ENCODE measurements at regions not wholly inside any gene's neighbourhood (a gene's known extent, or its start where the extent isn't known, plus 50 kb on each side); places are given as distances from the start of the nearest gene placed in this dataset.

DNA sequence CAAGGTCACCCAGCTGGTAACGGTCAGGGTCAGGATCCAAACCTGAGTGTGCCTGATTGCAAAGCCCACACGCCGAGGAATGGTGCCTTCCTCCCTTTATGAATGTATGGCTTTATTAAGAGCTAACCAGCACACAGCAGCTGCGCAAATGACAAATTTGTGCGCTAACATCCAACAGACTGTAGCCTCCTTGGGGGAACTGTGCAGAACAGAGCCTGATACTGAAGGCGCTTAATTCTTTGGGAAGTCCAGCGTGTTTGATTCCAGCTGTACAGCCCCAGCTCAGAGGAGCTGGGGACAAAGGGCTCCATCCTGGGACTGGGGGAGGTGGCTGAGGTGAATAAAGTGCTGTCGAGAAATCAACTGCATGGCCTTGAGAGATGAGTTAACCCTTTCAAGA is 75.7 kb upstream of the JARID2 start (continued):
- no peak for TF ChIP-seq MXI1 (conservative IDR thresholded peaks at IDR 0.05; ENCODE audit: poor library complexity, severe bottlenecking)

DNA sequence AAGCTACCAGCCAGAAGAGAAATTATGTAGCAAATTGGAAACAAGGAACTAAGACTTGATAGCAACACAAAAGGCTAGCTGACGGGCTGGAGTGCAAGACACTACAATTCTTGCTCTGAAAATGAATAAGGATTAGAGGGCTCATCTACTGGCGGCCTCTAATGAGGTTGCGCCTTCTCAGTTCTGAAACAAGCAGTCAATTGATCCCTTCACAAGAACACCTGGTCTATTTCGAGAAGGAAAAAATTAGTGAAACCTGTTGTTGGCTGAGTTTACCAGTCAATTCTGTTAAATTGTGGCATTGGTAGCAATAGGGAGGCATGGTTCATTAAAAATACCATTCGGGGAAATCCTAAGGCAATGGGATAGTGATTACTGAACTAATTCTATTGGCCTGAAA is 74.8 kb upstream of the JARID2 start:
- no peaks in the 10 kb centered on the region for H4K20me1 ChIP-seq (ENCODE audit: insufficient read depth)
- H3K4me3 ChIP-seq (ENCODE audit: low read length) = peak overlapping the region; percentile 25
- H2AFZ ChIP-seq (ENCODE audit: low read depth, low read length) = no peak overlapping the region
- TF ChIP-seq EP300 (conservative IDR thresholded peaks at IDR 0.05; ENCODE audit: poor library complexity, severe bottlenecking) (no peak), TAF1 (IDR thresholded peaks at IDR 0.05; ENCODE audit: low read depth) (no peak), SMC3 (conservative IDR thresholded peaks at IDR 0.05; ENCODE audit: poor library complexity) (no peak), MXI1 (conservative IDR thresholded peaks at IDR 0.05; ENCODE audit: poor library complexity, severe bottlenecking) (no peak), EZH2 (IDR thresholded peaks at IDR 0.05; ENCODE audit: borderline replicate concordance, insufficient read depth, low read length, poor library complexity, severe bottlenecking) (no peak), POLR2AphosphoS5 (IDR thresholded peaks at IDR 0.05) (no peak), RAD21 (conservative IDR thresholded peaks at IDR 0.05) (no peak)
- TF ChIP-seq, protein P1, sequence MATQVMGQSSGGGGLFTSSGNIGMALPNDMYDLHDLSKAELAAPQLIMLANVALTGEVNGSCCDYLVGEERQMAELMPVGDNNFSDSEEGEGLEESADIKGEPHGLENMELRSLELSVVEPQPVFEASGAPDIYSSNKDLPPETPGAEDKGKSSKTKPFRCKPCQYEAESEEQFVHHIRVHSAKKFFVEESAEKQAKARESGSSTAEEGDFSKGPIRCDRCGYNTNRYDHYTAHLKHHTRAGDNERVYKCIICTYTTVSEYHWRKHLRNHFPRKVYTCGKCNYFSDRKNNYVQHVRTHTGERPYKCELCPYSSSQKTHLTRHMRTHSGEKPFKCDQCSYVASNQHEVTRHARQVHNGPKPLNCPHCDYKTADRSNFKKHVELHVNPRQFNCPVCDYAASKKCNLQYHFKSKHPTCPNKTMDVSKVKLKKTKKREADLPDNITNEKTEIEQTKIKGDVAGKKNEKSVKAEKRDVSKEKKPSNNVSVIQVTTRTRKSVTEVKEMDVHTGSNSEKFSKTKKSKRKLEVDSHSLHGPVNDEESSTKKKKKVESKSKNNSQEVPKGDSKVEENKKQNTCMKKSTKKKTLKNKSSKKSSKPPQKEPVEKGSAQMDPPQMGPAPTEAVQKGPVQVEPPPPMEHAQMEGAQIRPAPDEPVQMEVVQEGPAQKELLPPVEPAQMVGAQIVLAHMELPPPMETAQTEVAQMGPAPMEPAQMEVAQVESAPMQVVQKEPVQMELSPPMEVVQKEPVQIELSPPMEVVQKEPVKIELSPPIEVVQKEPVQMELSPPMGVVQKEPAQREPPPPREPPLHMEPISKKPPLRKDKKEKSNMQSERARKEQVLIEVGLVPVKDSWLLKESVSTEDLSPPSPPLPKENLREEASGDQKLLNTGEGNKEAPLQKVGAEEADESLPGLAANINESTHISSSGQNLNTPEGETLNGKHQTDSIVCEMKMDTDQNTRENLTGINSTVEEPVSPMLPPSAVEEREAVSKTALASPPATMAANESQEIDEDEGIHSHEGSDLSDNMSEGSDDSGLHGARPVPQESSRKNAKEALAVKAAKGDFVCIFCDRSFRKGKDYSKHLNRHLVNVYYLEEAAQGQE (IDR thresholded peaks at IDR 0.05; ENCODE audit: borderline replicate concordance) = no peak
- TF ChIP-seq, protein P2, sequence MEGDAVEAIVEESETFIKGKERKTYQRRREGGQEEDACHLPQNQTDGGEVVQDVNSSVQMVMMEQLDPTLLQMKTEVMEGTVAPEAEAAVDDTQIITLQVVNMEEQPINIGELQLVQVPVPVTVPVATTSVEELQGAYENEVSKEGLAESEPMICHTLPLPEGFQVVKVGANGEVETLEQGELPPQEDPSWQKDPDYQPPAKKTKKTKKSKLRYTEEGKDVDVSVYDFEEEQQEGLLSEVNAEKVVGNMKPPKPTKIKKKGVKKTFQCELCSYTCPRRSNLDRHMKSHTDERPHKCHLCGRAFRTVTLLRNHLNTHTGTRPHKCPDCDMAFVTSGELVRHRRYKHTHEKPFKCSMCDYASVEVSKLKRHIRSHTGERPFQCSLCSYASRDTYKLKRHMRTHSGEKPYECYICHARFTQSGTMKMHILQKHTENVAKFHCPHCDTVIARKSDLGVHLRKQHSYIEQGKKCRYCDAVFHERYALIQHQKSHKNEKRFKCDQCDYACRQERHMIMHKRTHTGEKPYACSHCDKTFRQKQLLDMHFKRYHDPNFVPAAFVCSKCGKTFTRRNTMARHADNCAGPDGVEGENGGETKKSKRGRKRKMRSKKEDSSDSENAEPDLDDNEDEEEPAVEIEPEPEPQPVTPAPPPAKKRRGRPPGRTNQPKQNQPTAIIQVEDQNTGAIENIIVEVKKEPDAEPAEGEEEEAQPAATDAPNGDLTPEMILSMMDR (IDR thresholded peaks at IDR 0.05; ENCODE audit: poor library complexity, severe bottlenecking) = no peak
- no peaks in the 10 kb centered on the region for H3K79me2 ChIP-seq (replicated peaks; ENCODE audit: insufficient read depth, low read length)
- H3K27ac ChIP-seq (ENCODE audit: low read length) = no peak overlapping the region
- no peaks in the 10 kb centered on the region for H3K36me3 ChIP-seq (ENCODE audit: insufficient read depth, low read length)
- H3F3A ChIP-seq (ENCODE audit: insufficient read depth, low read length, poor library complexity, severe bottlenecking) = no peaks in the 10 kb centered on the region
- no peak overlapping the region for H3K9ac ChIP-seq (ENCODE audit: low read length)
- H3K27me3 ChIP-seq (ENCODE audit: insufficient read depth, low read depth, low read length) = no peaks in the 10 kb centered on the region
- no peaks in the 10 kb centered on the region for H3K9me2 ChIP-seq (ENCODE audit: insufficient read depth, low read length)
- no peak overlapping the region for H3K4me2 ChIP-seq (ENCODE audit: low read length)
- H3K9me3 ChIP-seq (ENCODE audit: low read length) = no peaks in the 10 kb centered on the region

DNA sequence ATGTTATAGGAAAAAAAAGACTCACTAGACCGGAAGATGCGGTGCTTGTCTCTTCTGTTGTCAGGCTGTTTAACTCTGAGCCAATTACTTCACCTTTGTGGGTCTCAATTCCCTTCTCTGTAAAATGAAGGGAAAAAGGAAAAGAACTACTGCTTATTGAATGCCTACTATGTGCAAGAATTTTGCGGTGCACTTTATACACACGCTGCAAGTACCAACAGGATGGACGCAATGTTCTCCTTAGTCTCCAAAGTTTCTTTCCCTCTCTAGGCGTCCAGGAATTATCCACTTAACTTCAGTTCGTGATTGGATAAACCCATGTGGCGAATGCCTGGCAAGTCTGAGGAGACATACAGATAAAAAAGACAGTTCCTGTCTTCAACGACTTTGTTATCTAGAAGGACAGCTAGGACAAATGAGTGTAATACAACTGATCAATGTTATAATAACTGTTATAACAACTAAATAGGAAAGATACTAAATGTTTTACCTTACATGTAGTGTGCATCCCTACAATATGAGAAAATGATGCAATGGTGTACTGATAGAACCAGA is 69.0 kb upstream of the JARID2 start:
- H3K4me2 ChIP-seq (ENCODE audit: low read length) = no peak overlapping the region
- no peak for TF ChIP-seq SMC3 (conservative IDR thresholded peaks at IDR 0.05; ENCODE audit: poor library complexity)
- TF ChIP-seq POLR2AphosphoS5 (IDR thresholded peaks at IDR 0.05) = no peak
- TF ChIP-seq, protein P1 (IDR thresholded peaks at IDR 0.05; ENCODE audit: borderline replicate concordance) = no peak
- no peak for TF ChIP-seq EP300 (conservative IDR thresholded peaks at IDR 0.05; ENCODE audit: poor library complexity, severe bottlenecking)
- no peak for TF ChIP-seq MXI1 (conservative IDR thresholded peaks at IDR 0.05; ENCODE audit: poor library complexity, severe bottlenecking)
- TF ChIP-seq, protein P2 (IDR thresholded peaks at IDR 0.05; ENCODE audit: poor library complexity, severe bottlenecking) = no peak
- no peak for TF ChIP-seq EZH2 (IDR thresholded peaks at IDR 0.05; ENCODE audit: borderline replicate concordance, insufficient read depth, low read length, poor library complexity, severe bottlenecking)
- no peak for TF ChIP-seq RAD21 (conservative IDR thresholded peaks at IDR 0.05)
- TF ChIP-seq TAF1 (IDR thresholded peaks at IDR 0.05; ENCODE audit: low read depth) = no peak
- no peaks in the 10 kb centered on the region for H3K36me3 ChIP-seq (ENCODE audit: insufficient read depth, low read length)
- H3K4me3 ChIP-seq (ENCODE audit: low read length) = no peak overlapping the region
- H4K20me1 ChIP-seq (ENCODE audit: insufficient read depth) = no peaks in the 10 kb centered on the region
- H3K9me3 ChIP-seq (ENCODE audit: low read length) = no peaks in the 10 kb centered on the region
- H3K27ac ChIP-seq (ENCODE audit: low read length) = no peak overlapping the region
- no peak overlapping the region for H2AFZ ChIP-seq (ENCODE audit: low read depth, low read length)
- no peaks in the 10 kb centered on the region for H3F3A ChIP-seq (ENCODE audit: insufficient read depth, low read length, poor library complexity, severe bottlenecking)
- H3K9ac ChIP-seq (ENCODE audit: low read length) = no peak overlapping the region
- H3K79me2 ChIP-seq (replicated peaks; ENCODE audit: insufficient read depth, low read length) = no peaks in the 10 kb centered on the region
- no peaks in the 10 kb centered on the region for H3K9me2 ChIP-seq (ENCODE audit: insufficient read depth, low read length)
- no peaks in the 10 kb centered on the region for H3K27me3 ChIP-seq (ENCODE audit: insufficient read depth, low read depth, low read length)
